Hematopoietic multipotent progenitor cell treated with erythropoietin and hydrocortisone succinate and interleukin-3 and kit ligand, for 8 days (in vitro differentiated cells): ENCODE measurements at regions not wholly inside any gene's neighbourhood (a gene's known extent, or its start where the extent isn't known, plus 50 kb on each side); places are given as distances from the start of the nearest gene placed in this dataset.
"Not testable (repeated sequence)": the region's sequence is repeated elsewhere in the genome, so short reads cannot be mapped to it uniquely, and the experiment has no call there.

Experiments used
- DNase-seq: peaks from one replicate; pipeline ENCODE4 v3.0.0-alpha.2; 2015

GRCh38 chrX:43238461-43238945 is 417.6 kb upstream of the MAOA start:
- no peak for DNase-seq

- DNase-seq: no peak
These were observed 416.7 kb upstream of the MAOA start for GRCh38 chrX:43239356-43239755.

- DNase-seq: no peak
These were observed 400.5 kb upstream of the MAOA start for GRCh38 chrX:43255596-43255995.

- no peak for DNase-seq
These were observed 389.6 kb upstream of the MAOA start for GRCh38 chrX:43266487-43266886.

GRCh38 chrX:43267652-43268051 is 388.4 kb upstream of the MAOA start:
- DNase-seq: no peak

- DNase-seq: no peak
These were observed 386.9 kb upstream of the MAOA start for GRCh38 chrX:43269201-43269600.

GRCh38 chrX:43277879-43278278 is 378.2 kb upstream of the MAOA start:
- DNase-seq: no peak

- no peak for DNase-seq
These were observed 377.7 kb upstream of the MAOA start for GRCh38 chrX:43278440-43278839.

GRCh38 chrX:43279341-43279808 is 376.7 kb upstream of the MAOA start:
- no peak for DNase-seq

- DNase-seq: no peak
These were observed 372.9 kb upstream of the MAOA start for GRCh38 chrX:43283187-43283586.

- DNase-seq: not testable (repeated sequence)
These were observed 344.5 kb upstream of the MAOA start for GRCh38 chrX:43311625-43312024.

GRCh38 chrX:43313035-43313434 is 343.1 kb upstream of the MAOA start:
- no peak for DNase-seq

- DNase-seq: no peak
These were observed 341.6 kb upstream of the MAOA start for GRCh38 chrX:43314525-43314924.

- no peak for DNase-seq
These were observed 340.5 kb upstream of the MAOA start for GRCh38 chrX:43315622-43316021.

- no peak for DNase-seq
These were observed 340.0 kb upstream of the MAOA start for GRCh38 chrX:43316146-43316545.

GRCh38 chrX:43317378-43317777 is 338.7 kb upstream of the MAOA start:
- no peak for DNase-seq

GRCh38 chrX:43328358-43328946 is 327.6 kb upstream of the MAOA start:
- no peak for DNase-seq

GRCh38 chrX:43333543-43333942 is 322.6 kb upstream of the MAOA start:
- no peak for DNase-seq

GRCh38 chrX:43345166-43345565 is 310.9 kb upstream of the MAOA start:
- no peak for DNase-seq

GRCh38 chrX:43349363-43349762 is 306.7 kb upstream of the MAOA start:
- peak; percentile 36 for DNase-seq

GRCh38 chrX:43350935-43351334 is 305.2 kb upstream of the MAOA start:
- DNase-seq: no peak

- no peak for DNase-seq
These were observed 298.4 kb upstream of the MAOA start for GRCh38 chrX:43357741-43358140.

GRCh38 chrX:43373032-43373431 is 283.1 kb upstream of the MAOA start:
- no peak for DNase-seq

GRCh38 chrX:43375136-43375535 is 281.0 kb upstream of the MAOA start:
- no peak for DNase-seq

- DNase-seq: no peak
These were observed 275.4 kb upstream of the MAOA start for GRCh38 chrX:43380704-43381103.
